SK-N-MC (cell line): ENCODE measurements at regions not wholly inside any gene's neighbourhood (a gene's known extent, or its start where the extent isn't known, plus 50 kb on each side); places are given as distances from the start of the nearest gene placed in this dataset.
"Not testable (repeated sequence)": the region's sequence is repeated elsewhere in the genome, so short reads cannot be mapped to it uniquely, and the experiment has no call there.

Experiments
- DNase-seq: peaks from one replicate; pipeline ENCODE4 v3.0.0-alpha.2; 2011; ENCODE audit warnings: low read depth, low spot score
- H3K27ac ChIP-seq: fragments of 200-600 bp; sonication (generic); 2 replicates; pipeline ENCODE4 v1.5.1; 2016; ENCODE audit warnings: mixed run types
- H3K36me3 ChIP-seq: fragments of 200-600 bp; sonication (generic); 2 replicates; pipeline ENCODE4 v1.6.1; 2017; ENCODE audit warnings: antibody characterized with exemption, low read length, mixed read lengths; ENCODE audit not compliant: insufficient read depth
- H3K4me3 ChIP-seq: fragments of 200-600 bp; sonication (generic); 2 replicates; pipeline ENCODE4 v1.5.1; 2016
- H3K9ac ChIP-seq: fragments of 200-600 bp; sonication (generic); 2 replicates; pipeline ENCODE4 v1.8.0; 2017; ENCODE audit warnings: mixed run types, mixed read lengths; ENCODE audit not compliant: insufficient read length
- H3K9me3 ChIP-seq: fragments of 200-600 bp; sonication (generic); 2 replicates; pipeline ENCODE4 v1.6.1; 2017; ENCODE audit warnings: low read depth, mild to moderate bottlenecking, antibody characterized with exemption, low read length, moderate library complexity, mixed read lengths
- EZH2 ChIP-seq: fragments of 200-600 bp; sonication (generic); IDR thresholded peaks from one replicate; pipeline ENCODE4 v1.6.1; 2017; ENCODE audit warnings: antibody characterized with exemption
- FOXP2 ChIP-seq: optimal IDR thresholded peaks from 2 replicates; pipeline ENCODE3; 2011; ENCODE audit warnings: mild to moderate bottlenecking, moderate library complexity; ENCODE audit not compliant: insufficient read depth; ENCODE audit errors: extremely low read length, control extremely low read depth
- POLR2AphosphoS5 ChIP-seq: IDR thresholded peaks from 2 replicates; pipeline ENCODE4 v1.6.1; 2012; ENCODE audit warnings: mild to moderate bottlenecking, low read depth, low read length, borderline replicate concordance

DNA sequence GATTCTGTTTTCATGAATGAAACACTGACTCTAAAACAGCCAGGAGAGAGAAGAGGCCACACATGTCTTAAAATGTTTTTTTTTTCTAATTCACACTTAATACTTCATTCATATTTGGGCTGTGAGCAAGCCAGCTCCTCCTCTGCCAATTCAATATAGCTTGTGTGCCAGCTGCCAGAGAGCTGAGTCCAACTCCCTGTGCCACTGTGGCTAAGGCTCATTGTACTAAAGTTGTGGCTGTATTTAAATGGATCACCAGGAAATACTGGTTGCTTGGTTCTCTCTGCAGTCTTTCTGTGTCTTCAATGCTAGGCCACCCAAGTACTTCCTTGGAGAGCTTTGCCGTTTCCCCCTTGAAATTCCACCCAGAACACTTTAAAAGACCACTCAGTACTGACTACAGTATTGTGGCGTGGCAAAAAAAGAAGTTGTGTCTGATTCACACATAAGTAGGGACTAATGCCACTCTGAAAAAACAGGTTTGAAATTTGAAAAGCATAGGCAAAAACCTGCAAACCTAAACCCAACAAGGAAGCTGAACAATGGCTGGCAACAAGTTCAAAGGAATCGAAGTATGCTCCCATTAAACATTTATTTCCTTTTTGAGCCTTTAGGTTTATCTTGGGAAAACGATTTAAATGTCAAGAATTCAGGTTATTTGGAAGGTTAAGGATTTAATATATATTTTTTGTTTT lies 524.7 kb downstream of the DIPK2A start:
- Histone ChIP-seq H3K36me3 (no peaks in the 10 kb centered on the region), H3K9ac (no peak overlapping the region), H3K27ac (no peak overlapping the region), H3K4me3 (no peak overlapping the region), H3K9me3 (no peaks in the 10 kb centered on the region)
- DNase-seq: no peak
- no peak for TF ChIP-seq FOXP2

DNA sequence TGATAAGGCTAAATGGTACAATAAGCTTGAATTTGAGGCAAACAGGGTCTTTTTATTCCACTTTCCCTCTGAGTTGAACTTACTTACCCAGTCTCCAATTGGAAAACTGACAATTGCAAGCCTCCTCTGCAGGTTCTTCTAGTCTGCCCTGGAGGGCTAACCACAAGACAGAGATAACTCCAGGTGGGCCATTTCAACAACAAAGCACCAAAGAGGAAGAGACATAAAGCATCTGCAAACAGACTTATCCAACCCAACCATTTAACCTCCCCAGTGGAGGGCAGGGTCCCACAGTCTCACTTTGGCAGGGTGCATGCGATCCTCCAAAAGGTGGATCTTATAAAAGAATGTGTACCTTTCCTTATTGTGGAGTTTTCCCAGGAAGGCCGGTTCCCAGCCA lies 525.8 kb downstream of the DIPK2A start:
- Histone ChIP-seq H3K27ac (no peak overlapping the region), H3K4me3 (no peak overlapping the region), H3K9me3 (no peaks in the 10 kb centered on the region), H3K36me3 (no peaks in the 10 kb centered on the region), H3K9ac (no peak overlapping the region)
- DNase-seq: no peak
- TF ChIP-seq POLR2AphosphoS5: no peak
- TF ChIP-seq EZH2: no peak
- TF ChIP-seq FOXP2: no peak

DNA sequence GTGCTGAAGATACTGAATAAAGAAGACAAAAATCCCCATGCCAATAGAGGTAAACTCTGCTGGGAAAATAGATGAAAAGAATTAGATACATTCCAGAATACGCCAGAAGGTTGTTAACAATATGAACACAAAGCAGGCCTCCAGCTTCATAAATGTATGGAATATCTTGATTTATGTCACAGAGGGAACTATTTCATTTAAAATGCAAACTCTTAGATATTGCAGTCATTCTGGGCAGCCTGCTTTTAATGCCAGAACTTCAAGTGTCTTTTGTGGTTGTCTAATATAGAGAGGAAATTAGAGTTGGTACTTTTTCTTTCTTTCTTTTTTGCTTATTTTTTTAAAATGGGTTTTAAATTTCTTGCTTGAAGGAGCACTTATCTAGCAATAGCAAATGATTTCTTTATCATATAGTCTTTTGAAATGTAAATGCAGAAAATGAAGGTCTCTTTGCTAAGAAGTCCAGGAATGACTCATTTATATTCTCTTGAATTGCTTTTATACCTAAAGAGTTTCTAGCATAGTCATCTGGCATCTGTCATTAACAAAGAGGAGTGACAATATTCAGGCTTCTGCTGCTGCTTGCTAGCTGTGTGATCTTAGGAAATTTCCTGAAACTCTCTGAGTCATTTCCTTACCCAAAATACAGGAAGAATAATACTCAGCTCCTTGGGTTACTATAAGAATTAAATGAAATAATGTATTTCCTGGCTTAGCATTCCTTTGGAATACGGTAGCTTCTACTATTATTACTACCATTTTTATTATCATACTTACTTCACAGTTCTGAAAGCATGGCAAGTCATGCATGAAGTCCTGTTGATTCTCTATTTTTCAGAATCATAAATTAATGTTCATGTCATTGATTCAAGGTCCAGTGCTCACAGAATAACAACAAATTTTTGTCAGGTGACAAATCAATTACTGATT lies 527.6 kb downstream of the DIPK2A start:
- Histone ChIP-seq H3K4me3 (peak overlapping the region; percentile 2; the same call in 1 of the 2 replicates), H3K27ac (peak overlapping the region; percentile 4; the same call in 1 of the 2 replicates), H3K36me3 (no peaks in the 10 kb centered on the region), H3K9ac (no peak overlapping the region), H3K9me3 (no peaks in the 10 kb centered on the region)
- TF ChIP-seq FOXP2: no peak
- peak; percentile 42; the same call in 1 of the 2 replicates for TF ChIP-seq POLR2AphosphoS5
- peak; percentile 88 for DNase-seq

DNA sequence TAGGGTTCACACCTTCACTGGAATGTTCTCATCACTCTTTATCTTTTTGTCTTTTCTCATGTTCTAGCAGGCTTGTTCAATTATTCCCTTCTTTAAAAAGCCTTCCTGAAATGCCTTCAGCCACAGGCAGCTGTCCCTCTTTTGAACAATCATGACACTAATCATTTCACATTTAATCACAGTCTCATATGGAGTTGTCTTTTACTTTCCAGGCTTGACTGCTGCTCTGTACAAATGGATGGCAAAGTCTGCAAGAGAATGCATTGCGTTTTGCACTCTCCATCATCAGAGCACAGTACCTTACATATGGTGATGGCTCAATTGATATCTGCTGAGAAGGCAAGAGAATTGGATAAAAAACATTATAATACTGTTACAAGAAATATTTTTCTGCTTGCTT lies 529.8 kb downstream of the DIPK2A start:
- TF ChIP-seq EZH2 (no peak), POLR2AphosphoS5 (no peak), FOXP2 (no peak)
- Histone ChIP-seq H3K27ac (no peak overlapping the region), H3K36me3 (no peaks in the 10 kb centered on the region), H3K9ac (no peak overlapping the region), H3K9me3 (no peaks in the 10 kb centered on the region), H3K4me3 (no peak overlapping the region)
- no peak for DNase-seq

DNA sequence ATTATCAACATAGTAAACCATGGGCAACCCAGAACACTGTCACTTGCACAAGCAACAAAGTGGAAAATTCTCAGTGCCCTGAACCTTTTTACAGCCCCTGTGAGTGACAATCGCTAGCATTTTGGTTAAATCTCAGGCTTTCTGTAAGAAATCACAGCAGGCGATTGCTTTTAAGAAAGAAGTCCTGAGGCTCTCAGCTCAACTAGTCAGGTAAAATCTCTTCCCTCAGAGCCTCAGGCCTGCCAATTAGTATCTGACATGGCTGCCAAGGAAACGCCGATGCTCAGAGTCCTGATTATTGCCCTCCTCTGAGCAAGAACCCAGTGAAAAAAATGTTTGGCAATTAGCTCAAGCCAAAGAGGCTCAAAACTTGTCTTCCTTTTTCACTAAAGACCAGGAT lies 530.8 kb downstream of the DIPK2A start:
- Histone ChIP-seq H3K36me3 (no peaks in the 10 kb centered on the region), H3K4me3 (no peak overlapping the region), H3K9ac (no peak overlapping the region), H3K9me3 (no peaks in the 10 kb centered on the region), H3K27ac (no peak overlapping the region)
- DNase-seq: no peak
- TF ChIP-seq POLR2AphosphoS5 (no peak), FOXP2 (no peak), EZH2 (no peak)

DNA sequence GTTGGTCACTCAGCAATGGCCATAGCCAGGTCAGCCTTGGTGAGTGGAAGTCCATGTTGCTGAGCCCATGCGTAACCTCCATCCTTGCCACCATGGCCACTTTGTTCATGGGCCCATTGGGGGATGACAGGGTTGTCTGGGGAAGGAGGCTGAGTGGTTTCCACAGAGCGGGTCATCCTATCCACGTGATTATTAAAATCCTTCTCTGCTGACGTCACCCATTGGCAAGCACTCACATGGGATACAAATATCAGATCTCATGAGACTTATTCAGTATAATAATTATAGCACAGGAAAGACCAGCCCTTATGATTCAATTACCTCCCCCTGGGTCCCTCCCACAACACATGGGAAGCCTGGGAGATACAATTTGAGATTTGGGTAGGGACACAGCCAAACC lies 534.8 kb downstream of the DIPK2A start:
- H3K27ac ChIP-seq, H3K9ac ChIP-seq, H3K4me3 ChIP-seq, DNase-seq, H3K36me3 ChIP-seq, H3K9me3 ChIP-seq: not testable (repeated sequence)

DNA sequence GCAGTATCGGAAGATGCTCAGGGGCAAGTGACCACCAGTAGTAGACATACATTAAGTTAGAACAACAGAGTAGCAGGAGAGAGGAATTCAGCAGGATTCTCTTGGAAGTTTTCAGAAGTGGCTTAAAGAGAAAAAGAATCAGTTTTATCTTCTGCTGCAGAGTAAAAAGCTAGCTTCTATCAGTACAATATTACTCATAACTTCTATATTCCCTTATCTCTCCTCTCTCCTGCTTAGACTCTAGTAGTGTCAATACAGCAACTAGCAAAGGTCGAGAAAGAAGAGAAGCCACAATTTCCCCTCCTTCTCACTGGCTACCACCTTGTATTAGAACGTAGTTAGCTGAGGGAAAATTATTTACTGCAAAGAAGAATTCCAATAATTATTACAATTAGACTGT lies 539.7 kb downstream of the DIPK2A start:
- Histone ChIP-seq H3K36me3 (no peaks in the 10 kb centered on the region), H3K27ac (no peak overlapping the region), H3K4me3 (no peak overlapping the region), H3K9me3 (no peaks in the 10 kb centered on the region), H3K9ac (no peak overlapping the region)
- TF ChIP-seq EZH2 (no peak), POLR2AphosphoS5 (no peak)
- DNase-seq: no peak

DNA sequence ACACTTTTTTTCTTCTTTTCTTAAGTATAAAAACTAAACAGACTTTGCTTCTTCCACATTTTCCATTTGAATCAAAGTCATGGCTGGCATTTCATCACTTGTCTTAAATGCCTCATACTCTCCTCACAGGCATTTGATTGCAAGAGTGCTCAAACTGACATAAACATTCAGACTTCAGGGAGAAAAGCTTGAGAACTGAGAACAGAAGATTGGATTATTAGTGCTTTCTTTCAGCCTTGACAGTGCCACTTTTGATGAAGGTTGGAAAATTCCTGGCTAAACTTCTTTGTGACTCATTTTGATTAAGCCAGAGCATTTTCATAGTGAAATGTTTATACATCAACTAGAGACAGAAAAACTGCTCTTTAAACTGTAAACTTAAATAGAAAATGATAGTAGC lies 544.4 kb downstream of the DIPK2A start:
- Histone ChIP-seq H3K36me3 (no peaks in the 10 kb centered on the region), H3K9me3 (no peaks in the 10 kb centered on the region), H3K4me3 (no peak overlapping the region), H3K27ac (no peak overlapping the region), H3K9ac (no peak overlapping the region)
- no peak for DNase-seq
- TF ChIP-seq EZH2: no peak
- no peak for TF ChIP-seq FOXP2
- TF ChIP-seq POLR2AphosphoS5: no peak
